GM23338 (cell line): ENCODE measurements at regions not wholly inside any gene's neighbourhood (a gene's known extent, or its start where the extent isn't known, plus 50 kb on each side); places are given as distances from the start of the nearest gene placed in this dataset.

Source experiments
- ATAC-seq: fragments of 200-7000 bp; cut with Tn5 transposase; 3 replicates; pipeline ENCODE4 v1.9.1; 2020
- DNase-seq: peaks from one replicate; pipeline ENCODE4 v3.0.0-alpha.2; 2015; ENCODE audit warnings: low spot score
- H2AFZ ChIP-seq: fragments of 200-600 bp; sonication (generic); 2 replicates; pipeline ENCODE4 v1.8.0; 2016; ENCODE audit warnings: antibody characterized with exemption, mild to moderate bottlenecking, moderate library complexity
- H3F3A ChIP-seq: fragments of 200-600 bp; sonication (generic); replicated peaks from 2 replicates; pipeline ENCODE4 v1.8.0; 2017; ENCODE audit warnings: antibody characterized with exemption, mixed run types, low read depth
- H3K27ac ChIP-seq: fragments of 200-600 bp; sonication (generic); 2 replicates; pipeline ENCODE4 v1.6.1; 2016; ENCODE audit warnings: low read depth
- H3K27me3 ChIP-seq: fragments of 200-600 bp; sonication (generic); 2 replicates; pipeline ENCODE4 v1.8.0; 2016; ENCODE audit warnings: mild to moderate bottlenecking, mixed run types, moderate library complexity; ENCODE audit not compliant: insufficient read depth
- H3K36me3 ChIP-seq: fragments of 200-600 bp; sonication (generic); 2 replicates; pipeline ENCODE4 v1.8.0; 2016; ENCODE audit warnings: mild to moderate bottlenecking; ENCODE audit not compliant: insufficient read depth
- H3K4me1 ChIP-seq: fragments of 200-600 bp; sonication (generic); 2 replicates; pipeline ENCODE4 v1.8.0; 2016; ENCODE audit warnings: mild to moderate bottlenecking, moderate library complexity; ENCODE audit not compliant: insufficient read depth
- H3K4me2 ChIP-seq: fragments of 200-600 bp; sonication (generic); 2 replicates; pipeline ENCODE4 v1.7.1; 2017; ENCODE audit warnings: mixed run types
- H3K4me3 ChIP-seq: fragments of 200-600 bp; sonication (generic); 2 replicates; pipeline ENCODE4 v1.6.1; 2016; ENCODE audit warnings: mixed run types
- H3K79me2 ChIP-seq: fragments of 200-600 bp; sonication (generic); replicated peaks from 2 replicates; pipeline ENCODE4 v1.8.0; 2017; ENCODE audit warnings: mild to moderate bottlenecking; ENCODE audit not compliant: insufficient read depth
- H3K9me2 ChIP-seq: fragments of 200-600 bp; sonication (generic); 2 replicates; pipeline ENCODE4 v1.8.0; 2017; ENCODE audit not compliant: insufficient read depth
- H4K20me1 ChIP-seq: fragments of 200-600 bp; sonication (generic); replicated peaks from 2 replicates; pipeline ENCODE4 v1.8.0; 2017; ENCODE audit warnings: mild to moderate bottlenecking; ENCODE audit not compliant: insufficient read depth
- H3K27ac Mint-ChIP-seq: 2 replicates; pipeline ENCODE4 v1.8.0; 2020; ENCODE audit warnings: inconsistent platforms, mild to moderate bottlenecking, moderate library complexity, mixed read lengths
- H3K27me3 Mint-ChIP-seq: 3 replicates; pipeline ENCODE4 v1.8.0; 2022; ENCODE audit warnings: low read depth, mild to moderate bottlenecking, moderate library complexity, mixed read lengths, inconsistent platforms; ENCODE audit not compliant: insufficient read depth, poor library complexity
- H3K36me3 Mint-ChIP-seq: 3 replicates; pipeline ENCODE4 v1.8.0; 2021; ENCODE audit warnings: low read depth, mild to moderate bottlenecking, inconsistent platforms, moderate library complexity, mixed read lengths
- H3K4me1 Mint-ChIP-seq: 3 replicates; pipeline ENCODE4 v1.8.0; 2020; ENCODE audit warnings: mild to moderate bottlenecking, inconsistent platforms, mixed read lengths
- H3K4me3 Mint-ChIP-seq: 3 replicates; pipeline ENCODE4 v1.8.0; 2021; ENCODE audit warnings: moderate library complexity, mild to moderate bottlenecking, inconsistent platforms, mixed read lengths
- H3K9me3 Mint-ChIP-seq: 3 replicates; pipeline ENCODE4 v1.8.0; 2020; ENCODE audit warnings: moderate library complexity, mild to moderate bottlenecking, inconsistent platforms, mixed read lengths
- CREB1 ChIP-seq: fragments of 250-450 bp; sonication (Bioruptor Pico); IDR thresholded peaks from 2 replicates; pipeline ENCODE4 v1.5.0; 2020; ENCODE audit warnings: low read depth, mild to moderate bottlenecking, moderate library complexity
- CTCF ChIP-seq, 2 experiments: fragments of 200-600 bp in 1 of 2; sonication (generic) in 1 of 2; conservative IDR thresholded peaks; 2 replicates each; pipeline versions ENCODE4 v1.5.1 to v1.6.1; 2016 to 2017; ENCODE audit warnings: antibody characterized with exemption in 2 of 2, low read depth in 2 of 2, mild to moderate bottlenecking in 2 of 2, moderate library complexity in 1 of 2
- ETS1 ChIP-seq: IDR thresholded peaks from 2 replicates; pipeline ENCODE4 v1.6.1; 2016; ENCODE audit warnings: antibody characterized with exemption
- EZH2phosphoT487 ChIP-seq: fragments of 200-600 bp; sonication (generic); IDR thresholded peaks from one replicate; pipeline ENCODE4 v1.8.1; 2018; ENCODE audit warnings: antibody characterized with exemption; ENCODE audit not compliant: unreplicated experiment
- JUNB ChIP-seq: IDR thresholded peaks from one replicate; pipeline ENCODE4 v1.6.1; 2016; ENCODE audit warnings: antibody characterized with exemption; ENCODE audit not compliant: unreplicated experiment
- NANOG ChIP-seq: IDR thresholded peaks from 2 replicates; pipeline ENCODE4 v1.6.1; 2016; ENCODE audit warnings: antibody characterized with exemption, borderline replicate concordance
- POLR2AphosphoS5 ChIP-seq: IDR thresholded peaks from 2 replicates; pipeline ENCODE4 v1.6.1; 2016; ENCODE audit warnings: antibody characterized with exemption, low read depth
- REST ChIP-seq: IDR thresholded peaks from one replicate; pipeline ENCODE4 v1.6.1; 2018; ENCODE audit warnings: antibody characterized with exemption; ENCODE audit not compliant: unreplicated experiment
- STAT1 ChIP-seq: IDR thresholded peaks from one replicate; pipeline ENCODE4 v1.6.1; 2016; ENCODE audit warnings: antibody characterized with exemption; ENCODE audit not compliant: unreplicated experiment
- ZNF331 ChIP-seq: fragments of 250-450 bp; sonication (Bioruptor Pico); IDR thresholded peaks from 2 replicates; pipeline ENCODE4 v1.5.0; 2020; ENCODE audit warnings: low read depth, mild to moderate bottlenecking, moderate library complexity
- ZNF462 ChIP-seq: fragments of 250-450 bp; sonication (Bioruptor Pico); IDR thresholded peaks from 2 replicates; pipeline ENCODE4 v1.5.0; 2020; ENCODE audit warnings: mild to moderate bottlenecking, moderate library complexity

- no peaks in the 10 kb centered on the region for H3K9me3 Mint-ChIP-seq
- Histone ChIP-seq H3F3A (no peaks in the 10 kb centered on the region), H3K36me3 (no peaks in the 10 kb centered on the region), H3K4me1 (no peaks in the 10 kb centered on the region), H4K20me1 (no peaks in the 10 kb centered on the region), H3K9me2 (no peaks in the 10 kb centered on the region), H3K27me3 (no peaks in the 10 kb centered on the region), H3K79me2 (no peaks in the 10 kb centered on the region), H3K4me3 (no peak overlapping the region), H3K4me2 (no peak overlapping the region), H3K27ac (no peak overlapping the region), H2AFZ (no peak overlapping the region)
- DNase-seq (no peak), ATAC-seq (no peak)
- no peaks in the 10 kb centered on the region for H3K4me1 Mint-ChIP-seq
- H3K27ac Mint-ChIP-seq, result no peak overlapping the region
- H3K4me3 Mint-ChIP-seq, result no peak overlapping the region
- H3K27me3 Mint-ChIP-seq, result no peaks in the 10 kb centered on the region
- H3K36me3 Mint-ChIP-seq, result no peaks in the 10 kb centered on the region
- TF ChIP-seq CREB1 (CRISPR knock-in tag) (no peak), JUNB (no peak), STAT1 (no peak), CTCF (conservative IDR thresholded peaks at IDR 0.05; ENCODE audit: low read depth in 2 of 2) (no peak), EZH2phosphoT487 (no peak), POLR2AphosphoS5 (no peak), REST (no peak), ZNF331 (CRISPR knock-in tag) (no peak), ETS1 (no peak), ZNF462 (CRISPR knock-in tag) (no peak), NANOG (no peak)
These were observed 1228.9 kb downstream of the PCDH7 start for GRCh38 chr4:31949045-31949444.
